H1 (cell line): ENCODE measurements at regions not wholly inside any gene's neighbourhood (a gene's known extent, or its start where the extent isn't known, plus 50 kb on each side); places are given as distances from the start of the nearest gene placed in this dataset.

Experiments
- EGR1 ChIP-seq: IDR thresholded peaks from 2 replicates; pipeline ENCODE4 v1.6.1; 2011; ENCODE audit warnings: low read depth, low read length, borderline replicate concordance
- HDAC2 ChIP-seq, 2 experiments: fragments of 300-600 bp in 1 of 2; sonication (generic) in 1 of 2; IDR thresholded peaks; 2 replicates each; pipeline ENCODE4 v1.6.1; 2011 to 2012; ENCODE audit warnings: low read depth in 2 of 2, low read length in 2 of 2, mild to moderate bottlenecking in 2 of 2, moderate library complexity in 2 of 2, borderline replicate concordance in 1 of 2, inconsistent platforms in 1 of 2
- SP4 ChIP-seq: IDR thresholded peaks from 2 replicates; pipeline ENCODE4 v1.6.1; 2012; ENCODE audit warnings: low read length, inconsistent platforms
- SUZ12 ChIP-seq: fragments of 200-600 bp; sonication (generic); IDR thresholded peaks from 2 replicates; pipeline ENCODE4 v1.6.1; 2012; ENCODE audit warnings: mild to moderate bottlenecking, inconsistent platforms, low read length, moderate library complexity, mixed read lengths
- TF ChIP-seq, protein P1 (sequence below): IDR thresholded peaks from 2 replicates; pipeline ENCODE4 v1.6.1; 2011; ENCODE audit warnings: low read depth, mild to moderate bottlenecking, low read length; ENCODE audit not compliant: insufficient read depth

DNA sequence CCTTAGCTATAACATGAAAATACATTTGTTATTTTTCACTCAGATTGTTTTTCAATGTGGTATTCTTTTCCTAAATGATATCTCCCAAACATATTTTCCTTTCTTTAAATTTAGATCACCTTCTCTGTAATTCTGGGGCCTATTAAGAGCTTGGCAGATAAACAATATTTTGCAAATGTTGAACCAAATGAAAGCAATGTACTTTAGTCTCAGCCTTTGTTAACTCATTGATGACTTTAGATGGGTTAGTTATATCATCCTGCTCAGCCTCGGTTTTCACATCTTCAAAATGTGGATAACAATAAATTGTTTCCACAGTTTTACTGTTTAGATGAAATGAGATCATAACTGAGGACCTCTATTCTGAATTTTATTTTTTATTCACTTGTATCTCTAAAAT is 1205.2 kb downstream of the SUCLG1 start (continued):
- no peak for TF ChIP-seq EGR1
- TF ChIP-seq SP4, result no peak
- TF ChIP-seq, protein P1, sequence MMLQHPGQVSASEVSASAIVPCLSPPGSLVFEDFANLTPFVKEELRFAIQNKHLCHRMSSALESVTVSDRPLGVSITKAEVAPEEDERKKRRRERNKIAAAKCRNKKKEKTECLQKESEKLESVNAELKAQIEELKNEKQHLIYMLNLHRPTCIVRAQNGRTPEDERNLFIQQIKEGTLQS, result no peak
- TF ChIP-seq HDAC2 (IDR thresholded peaks at IDR 0.05; ENCODE audit: borderline replicate concordance in 1 of 2, low read depth in 2 of 2, low read length in 2 of 2), result no peak
- TF ChIP-seq SUZ12, result no peak
